22Rv1 (cell line): ENCODE measurements at regions not wholly inside any gene's neighbourhood (a gene's known extent, or its start where the extent isn't known, plus 50 kb on each side); places are given as distances from the start of the nearest gene placed in this dataset.

Experiments used
- CTCF ChIP-seq: fragments of 450-650 bp; IDR thresholded peaks from 2 replicates; pipeline ENCODE4 v1.5.1; 2017; ENCODE audit warnings: mild to moderate bottlenecking
- ZFX ChIP-seq: fragments of 450-650 bp; IDR thresholded peaks from 2 replicates; pipeline ENCODE4 v1.6.1; 2017; ENCODE audit warnings: antibody characterized with exemption, borderline replicate concordance

- no peak for TF ChIP-seq CTCF
- TF ChIP-seq ZFX = no peak
Measured at GRCh38 chr2:128405467-128405900, 86.8 kb upstream of the HS6ST1 start.
